GM06990 (cell line): ENCODE measurements at regions not wholly inside any gene's neighbourhood (a gene's known extent, or its start where the extent isn't known, plus 50 kb on each side); places are given as distances from the start of the nearest gene placed in this dataset.

Experiments
- DNase-seq: peaks from one replicate; pipeline ENCODE4 v3.0.0-alpha.2; 2011; ENCODE audit not compliant: insufficient read length; ENCODE audit errors: extremely low read depth
- H3K27me3 ChIP-seq: replicated peaks from 2 replicates; pipeline ENCODE4 v1.6.0; 2011; ENCODE audit warnings: low read length; ENCODE audit not compliant: control insufficient read depth, insufficient read depth
- H3K36me3 ChIP-seq: 2 replicates; pipeline ENCODE4 v1.5.1; 2011; ENCODE audit warnings: low read length; ENCODE audit not compliant: control insufficient read depth, insufficient read depth
- H3K4me3 ChIP-seq: replicated peaks from 2 replicates; pipeline ENCODE4 v1.5.1; 2011; ENCODE audit warnings: low read depth, mild to moderate bottlenecking, control low read depth, low read length
- CTCF ChIP-seq: IDR thresholded peaks from 2 replicates; pipeline ENCODE4 v1.5.1; 2011; ENCODE audit warnings: low read length, control low read depth, mild to moderate bottlenecking, inconsistent platforms; ENCODE audit not compliant: insufficient read depth, poor library complexity, severe bottlenecking

- Histone ChIP-seq H3K36me3 (no peaks in the 10 kb centered on the region), H3K4me3 (no peak overlapping the region), H3K27me3 (no peaks in the 10 kb centered on the region; the same call in 1 of the 2 replicates)
- no peak for TF ChIP-seq CTCF
- DNase-seq = no peak
Observed at GRCh38 chr9:89732939-89733324, 128.1 kb downstream of the GADD45G start.

GRCh38 chr9:89734600-89735041 lies 129.8 kb downstream of the GADD45G start:
- H3K27me3 ChIP-seq = no peaks in the 10 kb centered on the region; the same call in 1 of the 2 replicates
- no peak for DNase-seq
- no peak for TF ChIP-seq CTCF
- H3K4me3 ChIP-seq = no peak overlapping the region
- H3K36me3 ChIP-seq = no peaks in the 10 kb centered on the region

GRCh38 chr9:89738137-89738932 lies 133.5 kb downstream of the GADD45G start:
- H3K4me3 ChIP-seq = no peak overlapping the region
- no peaks in the 10 kb centered on the region for H3K27me3 ChIP-seq
- no peak for DNase-seq

GRCh38 chr9:89739511-89739910 lies 134.7 kb downstream of the GADD45G start:
- H3K4me3 ChIP-seq = no peak overlapping the region
- DNase-seq = peak; percentile 43
- no peaks in the 10 kb centered on the region for H3K36me3 ChIP-seq
- TF ChIP-seq CTCF = no peak
- no peaks in the 10 kb centered on the region for H3K27me3 ChIP-seq

More at GRCh38 chr9:89738137-89738932, 133.5 kb downstream of the GADD45G start:
- H3K36me3 ChIP-seq = no peaks in the 10 kb centered on the region
- no peak for TF ChIP-seq CTCF

GRCh38 chr9:89739916-89740315 lies 135.1 kb downstream of the GADD45G start:
- H3K36me3 ChIP-seq = no peaks in the 10 kb centered on the region
- no peak for TF ChIP-seq CTCF
- DNase-seq = no peak
- H3K4me3 ChIP-seq = no peak overlapping the region
- H3K27me3 ChIP-seq = no peaks in the 10 kb centered on the region
